GM19372 (cell line): ENCODE measurements at regions not wholly inside any gene's neighbourhood (a gene's known extent, or its start where the extent isn't known, plus 50 kb on each side); places are given as distances from the start of the nearest gene placed in this dataset.
"Not testable (repeated sequence)": the region's sequence is repeated elsewhere in the genome, so short reads cannot be mapped to it uniquely, and the experiment has no call there.

Source experiments
- ATAC-seq: cut with Tn5 transposase; IDR thresholded peaks from one replicate; pipeline ENCODE4 v1.9.1; 2021; ENCODE audit warnings: mild to moderate bottlenecking, low read depth, moderate library complexity; ENCODE audit not compliant: unreplicated experiment

GRCh38 chr1:221987860-221988520 is 246.1 kb upstream of the DUSP10 start:
- ATAC-seq: no peak

- no peak for ATAC-seq
Measured at GRCh38 chr1:221983444-221983843, 241.6 kb upstream of the DUSP10 start.

GRCh38 chr1:221981461-221981860 is 239.6 kb upstream of the DUSP10 start:
- no peak for ATAC-seq

GRCh38 chr1:221979444-221980032 is 237.6 kb upstream of the DUSP10 start:
- no peak for ATAC-seq

GRCh38 chr1:221978631-221979334 is 236.9 kb upstream of the DUSP10 start:
- not testable (repeated sequence) for ATAC-seq

- ATAC-seq: not testable (repeated sequence)
Measured at GRCh38 chr1:221973787-221974186, 231.9 kb upstream of the DUSP10 start.

- ATAC-seq: no peak
Measured at GRCh38 chr1:221972276-221973235, 230.7 kb upstream of the DUSP10 start.

GRCh38 chr1:221971035-221971434 is 229.1 kb upstream of the DUSP10 start:
- not testable (repeated sequence) for ATAC-seq

- ATAC-seq: not testable (repeated sequence)
Measured at GRCh38 chr1:221969298-221969858, 227.5 kb upstream of the DUSP10 start.

GRCh38 chr1:221967538-221967937 is 225.6 kb upstream of the DUSP10 start:
- not testable (repeated sequence) for ATAC-seq

GRCh38 chr1:221966888-221967287 is 225.0 kb upstream of the DUSP10 start:
- not testable (repeated sequence) for ATAC-seq

- ATAC-seq: not testable (repeated sequence)
Measured at GRCh38 chr1:221965891-221966290, 224.0 kb upstream of the DUSP10 start.

GRCh38 chr1:221965252-221965651 is 223.4 kb upstream of the DUSP10 start:
- ATAC-seq: no peak

- ATAC-seq: no peak
Measured at GRCh38 chr1:221963742-221964141, 221.9 kb upstream of the DUSP10 start.

- no peak for ATAC-seq
Measured at GRCh38 chr1:221962385-221962784, 220.5 kb upstream of the DUSP10 start.

- ATAC-seq: peak; percentile 72
Measured at GRCh38 chr1:221961532-221962292, 219.8 kb upstream of the DUSP10 start.

- ATAC-seq: not testable (repeated sequence)
Measured at GRCh38 chr1:221958161-221958562, 216.3 kb upstream of the DUSP10 start.

GRCh38 chr1:221957350-221957749 is 215.5 kb upstream of the DUSP10 start:
- not testable (repeated sequence) for ATAC-seq

- no peak for ATAC-seq
Measured at GRCh38 chr1:221949996-221950395, 208.1 kb upstream of the DUSP10 start.
